Neutrophil (primary cell): ENCODE measurements at regions not wholly inside any gene's neighbourhood (a gene's known extent, or its start where the extent isn't known, plus 50 kb on each side); places are given as distances from the start of the nearest gene placed in this dataset.

Experiments
- H3K27ac ChIP-seq: fragments of 200-600 bp; sonication (generic); 2 replicates; pipeline ENCODE4 v1.5.1; 2016; ENCODE audit warnings: mild to moderate bottlenecking, moderate library complexity
- H3K27me3 ChIP-seq: fragments of 200-600 bp; sonication (generic); 2 replicates; pipeline ENCODE4 v1.6.0; 2016; ENCODE audit warnings: mild to moderate bottlenecking
- H3K36me3 ChIP-seq: fragments of 200-600 bp; sonication (generic); 2 replicates; pipeline ENCODE4 v1.5.1; 2017
- H3K4me1 ChIP-seq, 2 experiments: fragments of 200-600 bp in 1 of 2; sonication (generic) in 1 of 2; 1 replicate in 1 of 2; 2 replicates in 1 of 2; pipeline versions ENCODE4 v1.5.1 to v1.6.1; 2013 to 2016; ENCODE audit warnings: low read depth in 1 of 2, low read length in 1 of 2, mild to moderate bottlenecking in 1 of 2, moderate library complexity in 1 of 2; ENCODE audit not compliant: control insufficient read depth in 1 of 2, insufficient read depth in 1 of 2
- H3K4me3 ChIP-seq, 2 experiments: fragments of 200-600 bp in 1 of 2; sonication (generic) in 1 of 2; 1 replicate in 1 of 2; 2 replicates in 1 of 2; pipeline ENCODE4 v1.5.1; 2013 to 2016; ENCODE audit warnings: low read depth in 1 of 2, low read length in 1 of 2, mild to moderate bottlenecking in 1 of 2, moderate library complexity in 1 of 2
- H3K9me3 ChIP-seq: fragments of 200-600 bp; sonication (generic); 2 replicates; pipeline ENCODE4 v1.5.1; 2016
- TF ChIP-seq, protein P1 (sequence below): fragments of 200-600 bp; sonication (generic); IDR thresholded peaks from 2 replicates; pipeline ENCODE4 v1.5.1; 2016; ENCODE audit warnings: antibody characterized with exemption

DNA sequence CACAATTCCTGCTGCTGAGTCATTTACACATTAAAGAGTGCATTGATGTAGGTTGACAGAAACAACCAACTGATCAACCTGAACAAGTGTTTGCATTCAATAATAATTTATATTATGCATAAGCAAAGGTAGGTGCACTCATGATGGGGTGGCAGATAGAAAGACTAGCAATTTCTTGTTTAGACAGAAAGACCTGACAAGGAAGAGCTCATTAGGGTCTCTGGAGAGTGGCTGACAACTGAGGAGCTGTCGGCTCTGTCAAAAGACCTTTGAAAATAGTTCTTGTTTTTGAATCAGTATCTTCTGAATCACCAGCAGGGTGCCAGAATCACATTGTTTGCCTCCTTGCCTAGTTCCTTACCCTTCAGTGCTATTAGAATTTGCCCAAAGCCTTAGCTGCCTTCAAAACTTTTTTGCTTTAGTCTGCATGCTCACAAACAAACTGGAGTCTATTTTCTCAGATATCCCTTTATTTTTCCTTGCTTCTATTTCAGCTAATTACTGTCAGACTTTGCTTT, 234.7 kb downstream of the BTG1 start:
- Histone ChIP-seq H3K9me3 (no peaks in the 10 kb centered on the region), H3K4me3 (no peak overlapping the region), H3K27me3 (no peaks in the 10 kb centered on the region), H3K4me1 (no peaks in the 10 kb centered on the region), H3K27ac (no peak overlapping the region), H3K36me3 (no peaks in the 10 kb centered on the region)
- TF ChIP-seq, protein P1, sequence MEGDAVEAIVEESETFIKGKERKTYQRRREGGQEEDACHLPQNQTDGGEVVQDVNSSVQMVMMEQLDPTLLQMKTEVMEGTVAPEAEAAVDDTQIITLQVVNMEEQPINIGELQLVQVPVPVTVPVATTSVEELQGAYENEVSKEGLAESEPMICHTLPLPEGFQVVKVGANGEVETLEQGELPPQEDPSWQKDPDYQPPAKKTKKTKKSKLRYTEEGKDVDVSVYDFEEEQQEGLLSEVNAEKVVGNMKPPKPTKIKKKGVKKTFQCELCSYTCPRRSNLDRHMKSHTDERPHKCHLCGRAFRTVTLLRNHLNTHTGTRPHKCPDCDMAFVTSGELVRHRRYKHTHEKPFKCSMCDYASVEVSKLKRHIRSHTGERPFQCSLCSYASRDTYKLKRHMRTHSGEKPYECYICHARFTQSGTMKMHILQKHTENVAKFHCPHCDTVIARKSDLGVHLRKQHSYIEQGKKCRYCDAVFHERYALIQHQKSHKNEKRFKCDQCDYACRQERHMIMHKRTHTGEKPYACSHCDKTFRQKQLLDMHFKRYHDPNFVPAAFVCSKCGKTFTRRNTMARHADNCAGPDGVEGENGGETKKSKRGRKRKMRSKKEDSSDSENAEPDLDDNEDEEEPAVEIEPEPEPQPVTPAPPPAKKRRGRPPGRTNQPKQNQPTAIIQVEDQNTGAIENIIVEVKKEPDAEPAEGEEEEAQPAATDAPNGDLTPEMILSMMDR = no peak

- H3K36me3 ChIP-seq = no peaks in the 10 kb centered on the region
- no peak overlapping the region for H3K27ac ChIP-seq
- H3K4me3 ChIP-seq = no peak overlapping the region
- no peaks in the 10 kb centered on the region for H3K27me3 ChIP-seq
- TF ChIP-seq, protein P1 = no peak
- H3K9me3 ChIP-seq = no peaks in the 10 kb centered on the region
- no peaks in the 10 kb centered on the region for H3K4me1 ChIP-seq
Observed at GRCh38 chr12:91902860-91903683, 242.6 kb downstream of the BTG1 start.

- H3K36me3 ChIP-seq = no peaks in the 10 kb centered on the region
- H3K4me3 ChIP-seq = no peak overlapping the region
- no peaks in the 10 kb centered on the region for H3K27me3 ChIP-seq
- no peak overlapping the region for H3K27ac ChIP-seq
- no peaks in the 10 kb centered on the region for H3K9me3 ChIP-seq
- H3K4me1 ChIP-seq = no peaks in the 10 kb centered on the region
- TF ChIP-seq, protein P1 = no peak
Observed at GRCh38 chr12:91901381-91902074, 244.1 kb downstream of the BTG1 start.

DNA sequence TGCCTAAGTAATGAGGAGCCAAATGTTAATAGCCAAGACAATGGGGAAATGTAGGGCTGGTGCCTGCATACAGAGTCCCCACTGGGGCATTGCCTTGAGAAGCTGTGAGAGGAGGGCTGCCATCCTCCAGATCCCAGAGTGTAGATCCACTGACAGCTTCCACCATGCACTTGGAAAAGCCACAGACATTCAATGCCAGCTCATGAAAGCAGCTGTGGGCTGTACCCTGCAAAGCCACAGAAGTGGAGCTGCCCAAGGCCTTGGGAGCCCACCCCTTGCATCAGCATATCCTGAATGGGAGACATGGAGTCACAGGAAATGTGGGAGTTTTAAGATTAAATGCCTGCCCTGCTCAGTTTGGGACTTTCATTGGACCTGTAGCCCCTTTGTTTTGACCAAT, 244.7 kb downstream of the BTG1 start:
- no peaks in the 10 kb centered on the region for H3K9me3 ChIP-seq
- no peak overlapping the region for H3K4me3 ChIP-seq
- no peaks in the 10 kb centered on the region for H3K27me3 ChIP-seq
- TF ChIP-seq, protein P1 = no peak
- H3K27ac ChIP-seq = no peak overlapping the region
- no peaks in the 10 kb centered on the region for H3K36me3 ChIP-seq
- H3K4me1 ChIP-seq = no peaks in the 10 kb centered on the region

- Histone ChIP-seq H3K4me3 (no peak overlapping the region), H3K4me1 (no peaks in the 10 kb centered on the region), H3K9me3 (no peaks in the 10 kb centered on the region), H3K27ac (no peak overlapping the region), H3K27me3 (no peaks in the 10 kb centered on the region), H3K36me3 (no peaks in the 10 kb centered on the region)
- TF ChIP-seq, protein P1 = no peak
Observed at GRCh38 chr12:91899056-91899455, 246.6 kb downstream of the BTG1 start.
